Right forelimb (tissue), 1 donor: ENCODE measurements at regions not wholly inside any gene's neighbourhood (a gene's known extent, or its start where the extent isn't known, plus 50 kb on each side); places are given as distances from the start of the nearest gene placed in this dataset.

ENCODE experiments used
- DNase-seq: peaks from one replicate; pipeline ENCODE4 v3.0.0-alpha.2; 2018

DNA sequence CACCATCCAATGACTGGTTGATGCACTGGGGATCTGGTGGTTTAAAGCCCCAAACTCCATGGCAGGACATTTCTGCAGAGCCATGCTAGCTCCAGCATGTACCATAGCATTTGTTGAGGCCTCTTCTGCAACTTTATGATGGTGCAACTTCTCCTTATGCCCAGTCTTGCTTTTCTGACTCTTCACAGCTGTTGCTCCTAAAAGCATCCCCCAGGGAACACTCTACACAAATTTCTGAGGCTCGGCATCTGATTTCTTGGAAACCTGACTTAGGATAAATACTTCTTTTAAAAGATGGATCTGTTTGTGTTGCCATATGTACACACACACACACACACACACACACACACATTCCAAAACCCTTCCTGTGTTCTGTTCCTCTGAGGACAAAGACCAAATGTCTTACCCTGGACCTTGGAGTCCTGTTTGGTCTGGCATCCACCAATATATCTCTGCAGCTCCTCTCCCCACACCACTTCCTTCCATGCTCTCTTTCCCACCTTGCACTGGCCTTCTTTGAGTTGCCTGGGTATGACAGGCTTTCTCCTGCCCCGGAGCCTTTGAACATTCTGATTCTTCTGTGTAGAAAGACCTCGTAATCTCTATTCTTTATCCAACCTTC lies 388.5 kb upstream of the ZNF507 start:
- DNase-seq: no peak

DNA sequence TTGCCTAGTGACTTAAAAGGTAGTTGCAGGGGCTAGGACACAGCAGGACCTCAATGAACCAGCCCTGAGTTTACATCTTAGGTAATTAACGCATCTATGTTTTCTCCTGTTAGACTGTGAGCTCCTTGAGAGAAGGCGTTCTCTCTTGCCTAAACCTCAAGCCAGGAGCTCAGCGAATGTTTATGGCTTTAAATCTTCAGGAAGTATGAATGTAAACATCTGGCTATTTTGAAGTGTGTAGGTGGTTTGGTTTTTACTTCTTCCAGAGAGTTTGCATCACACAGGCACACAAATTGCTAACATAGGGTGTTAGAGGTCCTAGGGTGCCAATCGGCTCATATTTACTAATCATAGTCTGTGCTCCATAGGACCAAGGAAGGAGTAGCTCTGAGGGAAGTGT lies 387.7 kb upstream of the ZNF507 start:
- DNase-seq: no peak

DNA sequence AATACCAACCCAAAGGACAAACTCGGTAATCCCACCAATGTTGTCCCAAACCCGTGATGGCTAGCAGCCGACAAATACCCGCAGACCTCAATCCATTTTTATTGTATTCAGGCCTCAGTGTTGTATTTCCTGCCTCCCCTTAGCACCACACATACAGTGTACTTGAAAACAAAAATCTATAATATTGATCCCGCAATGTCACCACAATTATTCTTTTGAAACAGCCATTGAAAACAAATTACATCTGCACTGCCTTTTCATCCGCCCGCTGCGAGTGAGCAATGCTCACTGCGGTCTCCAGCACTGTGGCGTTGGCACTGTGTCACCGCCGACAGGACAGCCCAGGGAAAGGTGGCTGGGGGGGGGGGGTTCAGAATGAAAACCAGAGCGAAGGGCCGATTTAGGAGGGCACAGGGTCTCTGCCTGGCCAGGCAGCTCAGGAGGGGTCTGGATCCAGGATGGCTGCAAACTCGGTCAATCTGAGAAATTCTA lies 385.8 kb upstream of the ZNF507 start:
- no peak for DNase-seq

DNA sequence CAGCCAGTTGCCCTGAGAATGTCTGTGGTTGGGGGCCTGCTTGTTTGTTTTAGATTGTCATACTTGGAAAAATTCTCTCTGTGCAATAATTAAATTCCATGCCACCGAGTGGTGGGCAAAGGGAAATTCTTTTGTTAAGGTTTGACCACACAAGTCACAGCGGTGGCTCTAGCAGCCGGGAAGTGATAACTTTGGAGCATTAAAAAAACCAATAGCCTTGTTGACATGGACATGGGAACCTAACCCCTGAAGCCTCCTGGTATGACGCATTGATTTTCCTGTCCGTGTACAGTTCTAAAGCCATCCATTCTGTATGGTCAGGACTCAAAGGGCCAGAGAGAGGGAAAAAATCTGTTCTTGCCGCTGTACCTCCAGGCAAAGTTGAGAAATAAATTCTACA lies 384.9 kb upstream of the ZNF507 start:
- DNase-seq: no peak

DNA sequence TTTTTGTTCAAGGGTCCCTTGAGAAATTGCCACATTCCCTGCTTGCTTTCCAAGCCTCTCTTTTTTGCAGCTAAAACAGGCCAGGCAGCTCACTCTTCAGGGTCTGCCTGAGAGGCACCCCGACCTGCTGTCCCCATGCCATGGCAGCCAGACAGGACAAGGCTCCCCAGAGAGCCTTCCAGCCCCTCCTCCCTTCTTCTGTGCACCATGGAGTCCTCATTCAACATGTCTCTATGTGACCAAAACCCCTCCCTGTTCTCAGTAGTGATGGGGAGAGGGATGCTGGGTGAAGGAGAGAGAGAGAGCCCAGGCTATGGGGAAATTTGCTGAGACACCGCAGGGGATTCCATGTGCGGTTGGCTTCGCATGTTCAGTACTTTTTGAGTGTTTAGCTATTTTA lies 384.2 kb upstream of the ZNF507 start:
- DNase-seq: no peak

DNA sequence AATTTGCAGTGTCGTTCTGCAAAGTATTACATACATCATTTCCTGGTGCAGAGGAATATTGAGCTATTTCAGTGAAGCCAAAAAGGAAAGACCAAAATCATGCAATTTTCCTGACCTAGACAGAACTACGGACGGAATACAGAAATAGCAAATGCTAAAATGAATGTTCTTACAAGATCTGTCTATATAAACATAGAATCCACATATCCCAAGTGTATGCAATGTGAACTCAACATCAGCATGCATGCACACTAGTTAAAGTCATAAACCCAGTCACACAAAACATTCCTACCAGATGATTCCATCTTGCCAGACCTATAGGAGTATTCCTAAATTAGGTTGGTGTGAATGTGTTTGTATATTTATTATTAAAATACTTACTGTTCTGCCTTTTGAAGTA lies 383.7 kb upstream of the ZNF507 start:
- no peak for DNase-seq

DNA sequence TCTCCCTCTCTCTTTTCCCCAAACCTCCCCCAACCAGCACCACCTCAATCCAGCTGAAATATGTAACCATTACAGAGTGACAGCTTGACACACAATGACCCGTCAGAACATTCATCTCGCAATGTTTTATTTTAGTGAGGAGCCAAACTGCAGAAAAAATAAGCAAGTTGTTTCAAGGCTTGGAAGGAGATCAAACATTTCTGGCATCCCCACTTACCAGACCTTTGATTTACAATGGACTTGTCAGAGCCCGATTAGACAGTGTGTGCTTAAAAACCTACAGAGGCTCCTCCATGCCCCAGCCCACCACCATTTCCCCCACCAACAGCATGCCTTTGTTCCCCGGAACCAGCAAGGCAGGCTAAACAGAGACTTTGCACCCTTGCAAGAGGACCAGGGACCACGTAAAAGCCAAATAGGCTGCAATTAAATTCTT lies 382.8 kb upstream of the ZNF507 start:
- DNase-seq: no peak

DNA sequence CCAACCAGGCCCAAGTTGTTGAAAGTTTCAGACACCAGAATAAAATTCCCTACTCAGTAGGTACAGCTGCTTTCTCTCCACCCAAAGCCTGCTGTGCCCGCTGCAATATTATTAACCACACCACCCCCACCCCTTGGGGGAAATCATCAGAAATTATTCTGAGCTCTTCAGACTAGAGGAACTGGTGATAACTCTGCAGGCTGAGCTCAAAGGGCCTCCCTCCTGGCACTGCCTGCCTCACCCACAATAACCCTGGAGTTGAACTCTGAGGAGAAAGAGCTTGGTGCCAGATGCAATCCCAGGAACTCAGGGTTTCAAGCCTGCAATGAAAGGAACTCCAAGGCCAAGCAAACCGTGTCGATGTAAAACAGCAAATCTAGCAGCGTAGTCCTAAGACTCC lies 381.7 kb upstream of the ZNF507 start:
- no peak for DNase-seq

DNA sequence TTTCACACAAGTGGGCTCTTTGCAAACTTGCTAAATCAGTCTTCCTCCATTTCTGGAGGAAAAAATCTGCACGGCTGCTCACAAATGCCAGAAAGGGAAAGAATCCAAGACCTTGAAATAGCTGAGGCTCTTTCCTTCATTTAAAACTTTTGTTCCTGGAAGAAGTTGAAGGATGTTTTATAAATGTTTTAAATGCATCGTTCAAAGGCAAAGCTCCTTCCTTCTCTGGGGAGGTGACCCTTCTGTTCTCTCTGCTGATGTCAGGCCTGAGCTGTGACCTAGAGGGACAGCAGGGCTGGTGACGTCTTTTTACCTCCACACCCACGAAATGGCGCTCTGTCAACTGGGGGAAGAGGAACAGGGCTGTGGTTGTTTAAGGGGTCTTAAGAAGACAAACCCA lies 376.4 kb upstream of the ZNF507 start:
- no peak for DNase-seq

DNA sequence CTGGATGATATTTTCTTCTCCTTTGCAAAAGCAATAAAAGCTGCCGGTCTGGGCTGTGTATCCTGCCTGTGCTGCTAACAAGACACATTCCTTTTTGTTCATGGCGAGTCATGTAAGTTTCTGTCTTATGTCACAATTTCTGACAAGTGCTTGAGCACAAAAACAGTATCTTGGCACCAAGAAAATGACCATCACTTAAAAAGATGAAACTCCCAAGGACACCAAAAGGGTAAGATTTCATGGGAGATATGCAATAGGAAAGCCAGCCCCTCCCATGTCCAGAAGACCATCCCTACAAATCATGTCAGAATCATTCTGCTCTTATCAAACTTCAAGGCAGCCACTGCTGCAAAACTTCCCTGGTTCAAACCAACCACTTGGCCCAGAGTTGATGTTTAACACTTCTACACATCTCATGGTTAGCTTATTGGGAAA lies 375.4 kb upstream of the ZNF507 start:
- no peak for DNase-seq

DNA sequence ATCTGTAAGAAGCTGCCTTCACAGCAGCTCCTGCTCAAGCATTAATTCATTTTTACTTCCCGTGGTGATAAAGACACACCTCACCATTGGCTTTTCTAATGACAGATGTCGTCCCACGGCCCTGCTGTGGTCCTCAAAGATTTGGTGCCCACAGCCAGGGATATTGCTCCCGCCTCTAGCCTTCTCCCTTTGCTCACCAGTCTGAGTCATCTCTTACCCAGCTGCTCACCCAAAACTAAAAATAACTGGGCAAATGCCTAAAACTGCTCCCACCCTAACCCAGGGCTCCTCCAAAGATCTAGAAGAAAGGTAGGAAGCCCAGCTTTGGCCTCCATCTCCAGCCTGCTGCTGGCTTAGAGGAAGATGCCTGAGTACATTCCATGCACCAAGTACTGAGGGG lies 371.1 kb upstream of the ZNF507 start:
- no peak for DNase-seq

DNA sequence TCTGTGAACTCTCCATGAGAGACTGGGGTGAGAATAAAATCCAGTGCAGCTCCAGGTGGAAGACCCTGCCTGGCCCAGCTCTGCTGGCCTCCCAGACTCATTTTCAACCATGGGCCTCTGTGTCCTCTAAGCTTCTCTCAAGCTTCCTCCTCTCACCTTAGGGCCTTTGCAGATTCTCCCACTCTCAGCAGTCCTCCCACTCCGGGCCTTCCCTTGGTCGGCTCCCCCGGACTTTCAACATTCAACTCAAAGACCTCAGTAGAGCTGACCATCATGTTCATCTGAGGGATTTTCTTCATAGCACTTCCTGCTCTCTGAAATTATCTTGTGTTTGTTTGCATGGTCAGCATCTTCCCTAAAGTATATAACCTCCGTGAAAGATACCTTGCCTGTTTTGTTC lies 370.5 kb upstream of the ZNF507 start:
- no peak for DNase-seq

DNA sequence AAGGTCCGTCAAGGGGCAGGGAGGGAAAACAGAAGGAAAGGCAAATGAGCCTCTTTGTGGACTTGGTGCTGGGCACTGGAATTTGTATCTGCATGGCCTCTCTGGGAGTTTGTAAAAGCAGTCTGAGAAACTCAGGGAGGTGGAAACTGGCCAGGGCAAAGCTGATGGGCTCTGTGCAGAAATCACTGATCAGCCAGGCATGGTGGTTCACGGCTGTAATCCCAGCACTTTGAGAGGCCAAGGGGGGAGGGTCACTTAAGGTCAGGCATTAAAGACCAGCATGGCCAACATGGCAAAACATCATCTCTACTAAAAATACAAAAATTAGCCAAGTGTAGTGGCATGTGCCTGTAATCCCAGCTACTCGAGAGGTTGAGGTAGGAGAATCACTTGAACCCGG lies 369.9 kb upstream of the ZNF507 start:
- DNase-seq: no peak

DNA sequence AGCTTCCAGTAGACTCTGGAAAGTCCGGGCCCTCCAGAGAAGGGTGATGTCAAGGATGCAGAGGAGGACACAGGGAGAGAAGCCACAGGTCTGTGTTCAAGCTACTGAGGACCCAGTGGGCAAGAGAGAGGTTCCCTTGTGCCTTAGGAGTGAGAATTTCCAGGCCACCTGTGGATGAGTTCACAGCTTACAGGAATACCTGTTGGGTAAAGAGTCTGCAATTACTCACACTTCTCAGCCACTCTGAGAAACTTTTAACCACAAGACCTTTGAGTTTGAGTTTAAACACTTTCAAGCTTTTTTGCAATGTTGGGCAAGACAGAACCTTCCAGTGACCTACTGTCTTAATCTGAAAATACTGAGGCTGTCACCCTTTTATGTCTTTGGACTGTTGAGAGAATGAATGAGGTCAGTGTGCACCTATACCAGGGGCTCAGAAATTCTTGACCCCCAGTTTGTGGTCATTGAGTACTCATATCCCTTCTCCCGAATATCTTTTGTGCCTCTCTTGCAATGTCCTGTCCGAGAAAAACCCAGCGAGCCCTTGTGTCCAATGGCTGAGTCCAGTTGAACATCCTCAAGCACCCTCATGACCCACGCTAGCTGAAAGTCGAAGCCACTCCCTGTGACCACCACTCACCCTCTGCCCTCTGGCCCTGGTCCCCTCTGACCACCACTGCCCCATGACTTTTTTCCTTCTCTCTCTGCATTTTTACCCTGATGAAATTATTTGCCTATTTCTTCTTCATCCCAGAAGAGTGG lies 368.5 kb upstream of the ZNF507 start:
- no peak for DNase-seq

DNA sequence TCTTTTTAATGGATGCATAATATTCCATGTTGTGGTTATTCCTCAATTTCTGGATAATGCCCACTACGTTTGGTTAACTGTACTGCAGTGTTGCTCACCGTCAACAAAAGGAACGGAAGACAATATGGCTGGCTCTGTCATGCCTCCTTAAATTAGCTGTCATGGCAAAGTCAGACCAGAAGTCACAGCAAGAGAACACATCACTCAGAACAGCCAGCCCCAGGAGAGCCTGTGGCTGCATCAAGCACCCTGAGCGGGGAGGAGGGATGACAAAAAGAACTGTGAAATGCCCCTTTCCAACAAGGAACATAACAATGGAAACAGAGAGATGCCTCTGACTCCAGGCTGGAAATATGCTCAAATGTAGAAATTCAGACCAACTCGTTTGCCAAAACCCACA lies 366.0 kb upstream of the ZNF507 start:
- no peak for DNase-seq

DNA sequence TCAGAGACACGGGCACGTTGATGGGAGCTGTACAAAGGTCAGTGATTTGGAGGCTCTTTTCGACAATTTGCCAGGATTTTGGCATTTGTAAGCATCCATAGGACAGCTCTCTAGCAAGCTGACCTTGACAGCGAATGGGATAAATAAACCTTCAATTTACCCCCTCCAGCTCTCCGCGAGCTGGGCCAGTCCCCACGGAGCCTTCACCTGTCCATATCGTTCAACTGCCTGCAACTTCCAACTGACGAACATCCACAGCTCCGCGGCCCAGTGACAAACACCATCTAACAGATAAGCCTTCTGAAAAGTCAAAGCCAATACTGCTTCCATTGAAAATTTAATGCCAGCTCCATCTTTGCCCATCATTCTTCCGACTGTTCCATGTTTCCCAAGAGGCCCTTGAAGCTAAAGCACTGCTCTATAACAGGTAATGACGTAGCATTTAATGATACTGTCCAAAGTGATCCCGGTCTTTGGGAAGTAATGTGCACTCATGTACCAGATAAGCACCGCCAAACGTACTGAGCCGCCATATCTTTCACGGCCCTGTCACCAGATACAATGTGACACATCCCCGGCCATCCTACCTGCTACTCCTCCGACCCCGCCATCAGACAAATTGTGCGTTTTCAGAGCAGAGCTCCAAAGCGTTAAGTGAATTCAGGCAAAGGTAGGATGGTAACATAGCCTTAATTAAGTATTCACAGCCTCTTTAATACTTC lies 365.3 kb upstream of the ZNF507 start:
- DNase-seq: no peak

DNA sequence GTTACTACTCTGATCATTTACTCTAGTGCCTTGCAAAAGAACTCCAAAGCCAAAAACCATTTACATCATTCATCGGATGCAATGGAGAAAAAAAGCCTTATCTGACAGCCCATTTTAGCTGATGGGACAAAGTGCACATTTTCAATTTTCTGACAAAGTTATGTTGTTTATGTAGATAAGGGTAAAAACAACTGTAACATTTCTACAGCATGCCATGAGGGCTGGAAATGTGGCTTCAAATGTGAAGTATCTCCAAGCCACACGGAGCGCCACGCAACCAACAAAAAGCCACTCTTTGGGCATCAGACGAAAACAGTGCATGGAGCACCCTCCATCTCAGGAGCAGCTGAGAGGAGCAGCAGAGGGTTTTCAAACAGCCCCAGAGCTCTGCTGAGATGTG lies 364.6 kb upstream of the ZNF507 start:
- DNase-seq: no peak

DNA sequence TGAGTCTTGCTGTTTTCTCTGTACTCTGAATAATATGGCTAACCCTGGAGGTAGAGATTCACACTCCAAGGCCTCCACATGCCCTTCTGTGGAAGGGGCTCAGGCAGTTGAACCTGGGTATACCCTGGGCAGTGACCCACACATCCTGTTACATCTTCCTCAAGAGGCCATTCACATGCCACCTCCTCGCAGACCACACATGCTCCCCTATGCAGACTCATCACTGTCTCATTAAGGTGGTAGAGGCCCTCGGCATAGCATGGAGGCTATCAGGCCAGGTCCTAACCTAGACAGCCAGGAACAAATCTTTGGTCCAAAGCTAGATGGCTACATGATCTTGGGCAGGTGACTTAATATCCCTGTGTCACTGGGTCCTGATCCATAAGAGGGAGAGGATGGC lies 363.9 kb upstream of the ZNF507 start:
- no peak for DNase-seq

DNA sequence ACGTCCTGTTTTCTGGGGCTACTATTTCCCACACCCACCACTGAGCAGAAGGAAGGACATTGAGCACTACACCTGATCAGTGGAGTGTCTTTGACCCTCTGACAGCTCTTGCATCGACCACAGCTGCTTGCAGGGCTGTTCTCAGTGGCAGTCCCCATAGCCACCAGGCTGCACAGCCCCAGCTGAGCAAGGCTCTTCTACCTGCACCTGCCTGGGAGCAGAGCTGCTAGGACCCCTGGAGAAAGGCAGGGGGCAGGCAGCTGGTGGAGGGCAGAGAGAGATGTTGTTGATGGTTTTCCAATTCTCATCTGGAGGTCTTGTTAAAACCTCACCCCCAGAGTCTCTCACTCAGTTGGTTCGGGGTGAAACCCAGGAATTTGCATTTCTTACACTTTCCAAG lies 361.8 kb upstream of the ZNF507 start:
- DNase-seq: no peak

DNA sequence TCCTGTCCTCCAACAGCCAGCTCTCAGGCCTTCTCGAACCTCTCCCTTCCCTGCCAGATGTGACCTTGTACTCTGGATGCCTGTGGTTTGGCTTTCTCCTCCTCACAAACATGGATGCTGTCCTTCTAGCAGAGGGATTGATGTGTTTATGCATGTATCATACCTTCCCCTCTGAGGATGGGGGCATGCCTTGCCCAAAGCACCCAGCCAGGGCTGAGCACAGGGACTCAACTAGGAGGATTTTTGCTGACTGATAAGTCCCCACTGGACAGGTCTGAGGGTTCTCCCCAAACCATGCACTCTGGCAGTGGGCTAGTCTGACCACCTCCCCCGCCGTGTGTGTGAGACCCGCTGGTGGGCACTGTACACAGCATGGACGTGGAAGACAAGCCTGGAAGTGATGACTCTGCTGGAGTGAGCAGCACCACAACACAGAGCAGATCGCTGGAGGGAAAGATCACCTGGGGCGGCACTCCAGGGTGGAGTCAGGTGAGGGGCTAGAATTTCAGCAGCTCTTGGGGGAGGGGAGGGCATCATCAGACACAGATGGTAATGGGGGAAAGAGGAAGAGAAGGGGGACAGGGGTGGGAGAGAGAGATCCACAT lies 360.3 kb upstream of the ZNF507 start:
- DNase-seq: no peak

DNA sequence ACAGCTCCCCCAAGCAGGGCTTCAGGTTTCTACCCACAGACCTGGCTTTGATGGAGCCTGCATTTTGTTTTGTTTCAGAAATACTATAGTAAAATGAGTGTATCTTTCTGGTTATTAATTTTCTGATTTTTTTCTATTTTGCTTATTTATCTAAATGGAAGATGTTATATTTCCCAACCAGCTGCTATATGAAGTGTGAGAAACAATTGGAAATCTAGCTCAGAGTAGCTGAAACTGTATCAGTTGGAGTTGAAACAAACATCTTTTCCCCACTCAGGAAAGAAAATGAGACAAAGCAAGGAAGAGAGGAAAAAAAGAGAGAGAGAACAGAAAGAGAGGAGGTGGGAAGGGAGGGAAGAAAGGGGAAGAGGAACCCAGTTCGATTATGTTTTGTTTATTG lies 358.5 kb upstream of the ZNF507 start:
- no peak for DNase-seq

DNA sequence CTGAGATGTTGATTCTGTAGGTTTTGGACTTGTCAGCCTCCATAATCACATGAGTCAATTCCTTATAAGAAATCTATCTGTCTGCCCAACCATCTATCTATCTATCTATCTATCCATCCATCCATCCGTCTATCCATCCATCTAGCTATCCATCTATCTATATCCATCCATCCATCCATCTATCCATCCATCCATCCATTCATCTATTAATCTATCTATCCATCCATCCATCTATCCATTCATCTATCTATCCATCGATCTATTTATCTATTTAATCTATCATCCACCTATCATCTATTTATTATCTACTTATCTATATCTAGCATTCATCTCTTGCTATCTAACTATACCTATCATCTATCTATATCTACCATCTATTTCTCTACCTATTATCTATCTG lies 357.2 kb upstream of the ZNF507 start:
- no peak for DNase-seq

DNA sequence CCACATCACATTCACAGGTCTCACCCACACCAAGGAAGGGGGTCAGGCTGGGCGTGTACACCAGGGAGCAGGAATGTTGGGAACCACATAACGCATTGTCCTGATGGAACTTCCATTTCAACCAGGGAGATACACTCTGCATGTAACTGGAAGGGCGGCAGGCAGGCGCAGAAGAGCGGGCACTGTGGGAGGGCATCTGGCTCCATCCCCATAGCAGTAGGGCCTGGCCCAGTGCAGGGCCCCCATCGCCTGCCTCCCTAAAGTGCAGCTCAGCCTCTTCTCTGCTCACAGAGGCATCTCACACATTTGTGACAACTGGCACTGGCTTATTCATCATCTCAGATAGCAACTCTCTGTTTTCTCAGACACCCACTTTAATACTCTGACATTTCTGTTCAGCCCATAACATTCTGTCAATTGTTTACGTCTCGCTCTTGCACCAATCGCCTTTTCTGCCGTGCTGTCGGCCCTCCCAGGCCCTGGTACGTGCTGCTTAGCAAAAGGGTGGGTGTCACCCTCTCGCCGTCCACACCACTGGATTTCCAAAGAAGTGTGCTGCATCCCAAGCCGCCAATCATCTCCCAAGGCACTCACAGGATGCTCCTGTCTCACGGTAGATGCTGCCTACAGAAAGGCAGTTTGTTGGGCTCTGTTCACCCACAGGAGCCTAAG lies 353.3 kb upstream of the ZNF507 start:
- no peak for DNase-seq
